Inflammatory macrophage treated with lipopolysaccharide for 4 hours (primary cell): ENCODE measurements at regions not wholly inside any gene's neighbourhood (a gene's known extent, or its start where the extent isn't known, plus 50 kb on each side); places are given as distances from the start of the nearest gene placed in this dataset.
A peak's percentile ranks its signal among the peaks of the same experiment; 100 is the strongest.

ENCODE experiments used
- DNase-seq: peaks from one replicate; pipeline ENCODE4 v3.0.0-alpha.2; 2020

DNA sequence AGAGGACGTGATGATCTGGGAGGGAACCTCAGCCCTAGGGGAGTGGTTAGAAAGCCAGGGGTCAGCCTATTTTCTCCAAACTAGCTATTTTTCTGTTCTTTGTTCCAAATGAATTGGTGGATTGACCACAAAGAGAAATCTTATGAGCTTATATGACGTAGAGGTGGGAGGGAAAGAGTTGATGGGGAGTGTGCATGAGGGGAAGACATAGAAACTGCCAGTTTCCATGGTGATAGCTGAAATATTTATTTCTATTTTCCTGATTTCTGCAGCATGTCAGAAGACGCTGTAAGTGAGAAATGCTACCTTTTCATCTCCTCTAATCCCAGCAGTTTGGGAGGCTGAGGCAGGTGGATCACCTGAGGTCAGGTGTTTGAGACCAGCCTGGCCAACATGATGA is 51.4 kb upstream of the CISTR start:
- DNase-seq, result no peak

DNA sequence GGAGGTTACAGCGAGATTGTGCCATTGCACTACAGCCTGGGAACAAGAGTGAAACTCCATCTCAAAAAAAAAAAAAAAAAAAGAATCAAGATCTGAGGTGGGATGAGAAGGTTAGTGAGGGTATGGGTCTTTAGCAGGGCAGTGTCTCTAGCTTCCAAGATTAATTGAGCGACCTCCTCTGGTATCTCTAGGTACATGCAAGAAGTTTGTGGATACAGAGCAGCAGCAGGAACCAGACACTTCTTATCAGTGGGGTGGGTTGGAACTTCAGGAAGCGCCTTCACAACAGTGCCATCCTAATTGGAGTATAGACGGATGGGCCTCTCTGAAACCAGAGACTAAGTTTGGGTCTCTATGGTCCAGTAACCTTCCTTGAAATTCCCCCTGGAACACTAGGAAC is 51.9 kb upstream of the CISTR start:
- no peak for DNase-seq

GRCh38 chr12:53804429-53804828 is 52.6 kb upstream of the CISTR start:
- DNase-seq, result no peak

DNA sequence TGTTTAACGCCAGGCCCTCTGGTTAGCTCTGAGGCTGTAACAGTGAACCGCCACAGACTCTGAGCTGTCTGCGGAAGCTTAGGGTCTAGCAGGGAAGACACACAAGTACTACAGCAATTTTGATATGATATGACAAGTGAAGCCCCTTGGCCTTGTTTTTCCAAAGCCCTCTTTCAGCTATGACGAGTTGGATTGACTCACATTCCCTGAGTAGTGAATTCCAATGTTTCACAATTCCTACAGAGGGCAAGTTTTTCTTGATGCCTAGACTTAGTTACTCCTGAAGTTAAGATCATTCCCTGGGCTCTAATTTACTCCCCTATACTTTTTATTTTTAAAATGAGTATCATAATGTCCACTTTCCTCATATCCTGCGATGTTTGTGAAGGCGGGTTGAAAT is 53.3 kb upstream of the CISTR start:
- DNase-seq, result no peak

DNA sequence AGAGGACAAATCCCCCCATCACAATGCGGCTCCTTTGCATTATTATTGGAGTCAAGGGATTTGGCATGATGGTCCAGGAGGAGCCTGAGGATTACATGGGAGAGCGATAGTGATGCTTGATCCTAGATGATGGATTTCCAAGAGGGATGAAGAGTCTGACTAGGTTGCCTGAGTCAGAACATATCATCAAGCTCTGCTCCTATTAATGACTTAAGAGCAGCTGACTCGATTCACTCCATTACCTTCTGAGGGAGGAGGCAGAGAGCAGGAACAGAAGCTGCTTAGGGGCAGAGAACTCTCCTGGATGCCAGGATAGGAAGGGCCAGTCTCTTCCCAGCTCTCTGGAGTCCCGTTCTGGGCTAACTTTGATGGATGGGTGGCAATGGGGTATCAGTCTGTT is 54.0 kb upstream of the CISTR start:
- no peak for DNase-seq

DNA sequence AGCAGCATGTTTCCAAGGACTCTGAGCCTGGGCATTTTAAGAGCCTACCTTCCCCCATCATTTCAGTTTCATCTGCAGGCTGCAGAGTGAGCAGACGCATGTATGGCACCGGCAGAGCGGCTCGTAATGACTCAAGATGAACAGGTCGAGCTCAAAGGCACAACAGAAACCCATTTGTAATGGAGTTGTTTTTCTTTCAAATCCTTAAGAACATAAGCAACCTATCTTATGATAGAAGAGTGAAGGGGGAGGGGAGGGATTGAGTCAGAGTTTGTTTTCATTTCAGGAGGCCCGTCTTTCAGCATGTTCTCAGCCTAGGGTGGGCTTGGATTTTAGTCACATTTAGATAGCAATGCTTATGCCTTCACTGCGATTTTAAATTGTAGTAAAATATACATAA is 54.9 kb upstream of the CISTR start:
- no peak for DNase-seq

- DNase-seq, result no peak
These were observed 55.6 kb upstream of the CISTR start for GRCh38 chr12:53807322-53807860.

DNA sequence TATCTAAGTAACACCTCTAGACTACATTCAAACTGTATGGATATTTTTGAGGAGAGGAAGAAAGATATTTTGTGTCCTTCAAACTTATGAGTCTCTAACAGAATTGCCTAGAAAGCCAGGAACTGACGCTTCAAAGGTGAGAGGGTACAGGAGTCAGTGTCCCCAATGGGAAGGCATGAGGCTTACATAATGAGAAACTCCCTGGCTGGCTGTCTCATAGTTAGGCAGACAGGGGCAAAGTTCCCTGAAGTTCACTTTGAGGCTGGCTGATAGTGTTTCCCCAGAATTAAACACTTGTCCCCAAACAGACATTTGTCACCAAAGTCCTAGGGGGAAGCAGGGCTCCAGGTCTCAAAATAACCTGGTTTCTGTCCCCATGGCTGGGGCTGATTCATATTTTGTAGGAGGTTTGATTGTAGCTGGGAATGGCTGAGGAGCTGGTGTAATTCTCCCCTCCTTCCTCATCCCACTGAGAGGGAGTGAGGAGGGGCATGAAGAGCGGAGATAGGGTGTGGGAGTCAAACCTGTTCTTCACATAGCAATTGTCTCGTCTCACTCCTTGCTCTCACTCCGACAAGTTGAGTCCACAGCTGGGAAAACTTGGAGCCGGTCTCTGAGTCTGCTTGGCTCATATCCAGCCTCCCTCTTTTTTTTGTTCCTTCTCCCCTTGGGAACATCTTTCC is 56.4 kb upstream of the CISTR start:
- no peak for DNase-seq

DNA sequence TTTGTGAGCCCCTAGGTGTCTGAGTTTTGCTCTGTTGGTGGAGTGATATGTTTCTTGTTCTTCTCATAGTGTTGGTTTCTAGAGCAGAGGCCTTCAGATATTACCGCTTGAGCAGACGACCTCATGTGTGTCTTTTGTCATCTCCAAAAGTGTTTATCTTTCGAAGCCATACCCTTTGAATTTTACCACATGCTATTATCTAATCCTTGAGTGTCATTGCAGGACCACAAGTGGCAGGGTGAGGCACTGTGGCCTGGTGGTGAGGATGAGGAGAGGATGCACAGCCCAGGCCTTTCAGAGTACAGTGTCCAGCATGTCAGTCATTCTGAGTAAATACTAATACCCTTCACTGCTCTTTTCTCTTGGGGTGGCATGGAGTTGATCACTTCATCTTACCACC is 57.2 kb upstream of the CISTR start:
- no peak for DNase-seq

GRCh38 chr12:53810950-53811349 is 59.2 kb upstream of the CISTR start:
- no peak for DNase-seq

GRCh38 chr12:53811606-53812005 is 59.8 kb upstream of the CISTR start:
- DNase-seq, result no peak

DNA sequence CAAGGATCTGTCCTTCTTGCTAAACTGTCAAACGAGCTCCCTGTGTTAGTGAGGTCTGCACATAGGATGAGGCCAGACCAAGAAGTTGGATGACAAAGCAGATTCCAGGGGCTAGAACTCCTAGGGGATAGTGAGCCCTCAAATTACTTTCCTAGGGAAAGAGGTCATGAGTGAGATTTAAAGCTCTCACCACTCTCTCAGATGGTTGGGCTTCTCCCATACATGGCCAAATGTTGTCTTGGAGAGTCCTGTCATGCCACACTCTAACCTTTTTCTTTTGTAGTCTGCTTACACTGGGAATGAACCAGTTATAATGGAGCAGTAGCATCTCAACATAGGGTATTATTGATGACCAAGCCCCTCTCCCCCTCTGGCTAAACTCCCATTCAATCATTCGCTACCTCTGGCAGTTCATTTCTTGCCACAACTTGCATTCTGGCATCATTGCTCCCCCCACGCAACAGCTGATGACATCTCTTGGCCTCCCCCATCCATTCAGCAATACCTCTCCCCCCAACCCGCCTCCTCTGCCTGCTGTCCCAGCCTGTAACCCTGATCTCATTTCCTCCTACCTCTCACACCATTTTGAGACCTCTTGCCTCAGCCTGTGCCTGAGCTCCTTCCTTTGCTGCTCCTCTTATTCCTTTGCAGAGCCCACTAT is 64.7 kb upstream of the CISTR start:
- no peak for DNase-seq

GRCh38 chr12:53817021-53817389 is 65.2 kb upstream of the CISTR start:
- DNase-seq, result no peak

- peak; percentile 39 for DNase-seq
These were observed 68.9 kb upstream of the CISTR start for GRCh38 chr12:53820514-53821306.

GRCh38 chr12:53824001-53824712 is 72.4 kb upstream of the CISTR start:
- DNase-seq, result no peak

DNA sequence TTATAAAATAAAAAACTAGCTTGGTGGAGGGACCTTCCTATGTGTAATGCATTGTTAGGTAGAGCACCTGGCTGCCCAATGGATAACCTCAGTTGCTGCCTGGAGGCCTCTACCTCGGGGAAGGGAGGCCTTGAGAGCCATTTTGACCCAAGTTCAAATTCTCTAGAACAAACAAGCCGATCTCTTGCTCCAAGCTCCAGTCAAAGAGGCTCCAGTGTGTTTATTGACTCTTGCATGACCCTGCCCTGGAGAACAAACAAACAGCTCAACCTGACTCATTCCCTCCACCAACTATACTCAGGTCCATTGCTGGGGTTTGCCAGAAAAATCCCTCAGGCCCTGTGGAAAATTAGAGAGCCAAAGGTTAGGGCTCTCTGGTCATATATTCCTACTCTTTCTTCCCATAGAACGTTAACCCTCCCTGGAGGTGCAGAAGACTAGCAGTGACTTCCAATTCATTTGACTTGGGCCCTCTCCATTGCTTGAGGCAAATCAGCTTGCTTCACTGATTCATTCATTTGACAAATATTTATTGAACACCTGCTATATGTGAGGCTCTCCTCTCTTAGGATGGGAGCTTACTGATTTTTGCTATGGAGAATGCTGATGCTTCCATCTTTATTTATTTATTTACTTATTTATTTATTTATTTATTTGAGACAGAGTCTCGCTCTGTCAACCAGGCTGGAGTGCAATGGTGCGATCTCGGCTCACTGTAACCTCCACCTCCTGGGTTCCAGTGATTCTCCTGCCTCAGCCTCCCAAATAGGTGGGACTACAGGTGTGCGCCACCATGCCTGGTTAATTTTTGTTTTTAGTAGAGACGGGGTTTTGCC is 73.7 kb upstream of the CISTR start:
- no peak for DNase-seq

GRCh38 chr12:53827306-53827705 is 75.5 kb upstream of the CISTR start:
- DNase-seq, result no peak

GRCh38 chr12:53828598-53828997 is 76.8 kb upstream of the CISTR start:
- DNase-seq, result no peak

- DNase-seq, result no peak
These were observed 77.5 kb upstream of the CISTR start for GRCh38 chr12:53829130-53829819.

- no peak for DNase-seq
These were observed 78.9 kb upstream of the CISTR start for GRCh38 chr12:53830631-53831030.

DNA sequence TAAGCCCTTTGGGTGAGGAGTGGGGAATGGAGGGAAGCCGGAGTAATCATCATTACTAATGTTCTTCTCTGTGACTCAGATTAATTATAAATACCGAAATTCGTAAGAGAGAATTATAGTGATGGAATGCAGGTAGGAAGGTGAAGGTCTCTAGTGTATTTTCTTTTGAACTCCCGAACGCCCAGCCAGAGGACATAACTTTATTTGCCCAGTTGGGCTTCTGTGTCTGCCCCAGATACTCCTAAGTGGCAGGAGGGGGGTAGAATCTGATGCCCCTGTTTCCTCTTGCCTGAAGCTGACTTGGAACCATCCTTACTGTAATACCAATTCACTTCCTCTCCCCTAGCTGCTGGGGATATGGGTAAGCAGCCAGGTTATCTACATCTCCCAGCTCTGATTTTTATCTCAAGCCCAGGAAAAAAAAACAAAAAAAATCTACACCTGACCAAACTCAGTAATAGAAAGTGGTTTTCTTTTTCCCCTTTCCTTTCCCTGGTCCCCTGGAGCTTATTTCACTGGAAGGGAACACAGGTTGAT is 84.4 kb upstream of the CISTR start:
- no peak for DNase-seq
